ENCODE measurements at regions not wholly inside any gene's neighbourhood (a gene's known extent, or its start where the extent isn't known, plus 50 kb on each side); places are given as distances from the start of the nearest gene placed in this dataset.

DNA sequence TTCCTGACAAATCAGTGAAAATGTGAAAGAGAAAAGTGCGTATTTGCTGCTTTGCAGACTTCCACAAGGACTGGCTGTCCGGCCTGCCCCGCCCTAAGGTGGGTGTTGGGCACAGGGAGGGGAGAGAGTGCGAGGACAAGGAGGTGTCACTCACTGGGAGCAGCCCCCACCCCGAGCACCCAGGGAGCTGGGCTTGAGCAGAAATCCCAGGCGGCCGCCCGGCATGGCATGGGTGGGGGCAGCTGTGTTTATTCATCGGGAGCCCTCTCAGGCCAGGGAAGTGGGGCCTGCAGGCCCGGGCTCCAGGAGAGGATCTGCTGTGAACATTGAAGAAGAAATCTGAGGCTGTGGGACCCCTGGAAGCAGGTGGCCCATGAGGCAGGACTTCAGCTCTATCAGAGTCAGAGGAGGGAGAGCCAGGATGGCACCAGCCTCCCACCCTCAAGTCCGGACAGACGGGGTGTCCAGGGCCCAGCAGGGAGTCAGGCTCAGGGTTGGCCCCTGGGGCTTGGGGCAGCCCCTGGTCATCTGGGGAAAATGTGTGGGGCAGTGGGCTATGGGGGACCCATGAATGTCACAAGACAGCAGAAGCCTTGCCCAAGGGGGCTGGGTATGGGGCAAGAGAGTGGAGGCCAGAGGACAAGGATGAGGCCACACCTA is 164.4 kb upstream of the PPP2R2D start:
- DNase-seq (ENCODE audit: low spot score) = no peak

DNA sequence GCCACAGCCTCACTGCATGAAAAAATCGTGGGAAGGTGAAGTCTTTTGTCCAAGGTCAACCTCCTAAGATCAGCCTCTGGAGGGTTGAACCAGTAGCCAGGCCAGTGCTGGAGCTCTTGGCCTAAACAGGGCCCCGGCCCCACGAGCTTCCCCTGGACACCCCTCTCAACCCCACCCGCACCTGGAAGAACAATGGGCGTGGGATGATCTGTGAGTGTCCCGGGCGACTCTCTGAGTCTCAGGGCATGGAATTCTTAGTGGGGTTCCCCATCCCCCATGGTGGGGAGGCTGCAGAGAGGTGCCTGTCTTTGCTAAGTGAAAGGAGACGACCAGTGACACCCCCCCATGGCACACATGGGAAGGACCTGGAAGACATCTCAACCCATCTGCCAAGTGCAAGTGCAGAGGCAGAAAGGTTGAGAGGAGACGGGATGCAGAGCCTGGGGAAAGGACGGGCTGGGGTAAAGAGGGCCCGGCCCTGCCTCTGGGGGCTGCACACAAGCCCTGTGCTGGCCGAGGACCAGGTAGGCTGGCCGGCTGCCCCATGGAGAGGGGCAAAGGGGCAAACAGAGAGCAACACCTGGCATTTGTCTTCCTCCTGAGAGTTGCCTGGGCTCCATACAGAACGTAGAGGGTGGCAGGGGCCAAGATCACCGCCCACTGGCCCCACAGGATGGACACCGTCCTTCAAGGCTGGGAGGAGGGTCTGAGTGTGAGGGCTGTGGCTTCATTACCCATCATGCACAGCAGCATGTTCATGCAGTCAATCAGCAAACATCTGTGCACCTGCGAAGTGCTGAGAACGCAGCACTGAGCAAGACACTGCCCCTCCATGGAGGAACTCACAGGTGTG is 163.0 kb upstream of the PPP2R2D start:
- no peak for DNase-seq (ENCODE audit: low spot score)

GRCh38 chr10:131738396-131738735 is 162.4 kb upstream of the PPP2R2D start:
- DNase-seq (ENCODE audit: low spot score) = no peak

DNA sequence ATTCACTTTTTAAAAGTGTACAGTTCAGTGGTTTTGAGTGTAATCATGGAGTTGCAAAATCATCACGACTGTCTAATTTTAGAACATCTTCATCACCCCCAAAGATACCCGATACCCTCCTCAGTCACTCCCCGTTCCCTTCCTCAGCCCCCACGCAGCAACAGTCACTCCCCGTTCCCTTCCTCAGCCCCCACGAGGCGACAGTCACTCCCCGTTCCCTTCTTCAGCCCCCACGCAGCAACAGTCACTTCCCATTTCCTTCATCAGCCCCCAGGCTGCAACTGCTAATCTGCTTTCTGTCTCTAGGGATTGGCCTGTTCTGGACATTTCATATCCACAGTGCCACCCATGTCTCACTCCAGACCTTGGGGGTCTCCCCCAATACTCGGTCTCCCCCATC is 161.6 kb upstream of the PPP2R2D start:
- DNase-seq (ENCODE audit: low spot score) = no peak

GRCh38 chr10:131742500-131742951 is 158.3 kb upstream of the PPP2R2D start:
- DNase-seq (ENCODE audit: low spot score) = no peak

- peak; percentile 85 for DNase-seq (ENCODE audit: low spot score)
These were observed 157.3 kb upstream of the PPP2R2D start for GRCh38 chr10:131743190-131744151.

DNA sequence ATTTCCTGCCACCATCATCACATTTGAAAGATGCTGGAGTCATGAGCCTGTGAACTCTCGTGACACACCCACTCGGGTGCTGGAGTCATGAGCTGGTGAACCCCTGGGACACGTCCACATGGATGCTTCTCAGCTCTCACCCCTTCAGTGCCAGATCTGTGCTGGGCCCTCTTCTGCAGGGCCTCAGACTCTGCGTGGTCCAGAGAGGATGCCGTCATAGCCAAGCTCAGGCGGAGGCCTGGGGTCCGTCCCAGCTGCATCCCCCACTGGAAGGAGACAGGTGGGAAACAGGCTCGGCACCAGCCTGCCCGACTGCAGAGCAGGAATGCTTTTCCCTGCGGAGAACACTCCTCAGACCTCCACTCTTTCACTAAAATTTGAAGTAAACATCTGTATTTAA is 156.5 kb upstream of the PPP2R2D start:
- no peak for DNase-seq (ENCODE audit: low spot score)

GRCh38 chr10:131745591-131745990 is 155.2 kb upstream of the PPP2R2D start:
- no peak for DNase-seq (ENCODE audit: low spot score)

DNA sequence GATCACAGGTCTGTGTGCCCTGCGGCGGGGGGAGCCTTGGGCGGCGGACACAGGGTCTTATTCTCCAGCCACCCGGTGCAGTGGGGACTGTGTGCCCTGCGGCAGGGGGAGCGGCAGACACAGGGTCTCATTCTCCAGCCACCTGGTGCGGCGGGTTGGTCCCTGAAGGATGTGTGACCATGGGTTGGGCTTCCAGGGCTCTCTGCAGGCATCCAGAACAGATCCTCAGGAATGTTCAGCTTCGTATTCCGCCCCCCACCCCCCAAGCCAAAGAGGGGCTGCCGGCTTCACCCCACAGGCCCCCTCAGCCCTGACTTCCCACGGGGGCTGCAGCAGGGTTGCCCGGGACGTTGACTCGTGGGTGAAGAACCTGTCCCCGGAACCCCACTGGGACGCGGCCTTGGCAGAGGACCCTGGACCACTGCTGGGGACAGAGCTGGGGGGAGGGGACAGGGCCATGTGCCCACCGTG is 154.5 kb upstream of the PPP2R2D start:
- no peak for DNase-seq (ENCODE audit: low spot score)

GRCh38 chr10:131746785-131747184 is 154.0 kb upstream of the PPP2R2D start:
- DNase-seq (ENCODE audit: low spot score) = no peak

DNA sequence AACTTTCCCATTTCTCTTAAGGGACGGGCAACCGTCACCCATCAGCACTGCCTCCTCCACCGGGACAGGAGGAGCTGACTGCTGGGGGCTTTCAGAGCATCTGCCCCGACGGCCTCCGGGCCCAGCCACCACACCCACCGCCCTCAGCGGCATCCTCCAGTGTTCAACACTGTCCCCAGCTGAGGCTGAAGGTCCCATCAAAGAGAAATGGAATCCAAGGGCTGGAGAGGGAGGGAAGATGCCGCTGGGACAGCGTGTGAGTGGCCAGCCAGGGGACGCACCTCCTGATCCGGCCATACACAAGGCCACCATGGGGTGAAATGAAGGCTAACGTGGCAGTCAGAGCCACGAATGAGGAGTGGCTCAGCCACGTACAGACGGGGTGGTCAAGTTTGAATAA is 153.6 kb upstream of the PPP2R2D start:
- no peak for DNase-seq (ENCODE audit: low spot score)

DNA sequence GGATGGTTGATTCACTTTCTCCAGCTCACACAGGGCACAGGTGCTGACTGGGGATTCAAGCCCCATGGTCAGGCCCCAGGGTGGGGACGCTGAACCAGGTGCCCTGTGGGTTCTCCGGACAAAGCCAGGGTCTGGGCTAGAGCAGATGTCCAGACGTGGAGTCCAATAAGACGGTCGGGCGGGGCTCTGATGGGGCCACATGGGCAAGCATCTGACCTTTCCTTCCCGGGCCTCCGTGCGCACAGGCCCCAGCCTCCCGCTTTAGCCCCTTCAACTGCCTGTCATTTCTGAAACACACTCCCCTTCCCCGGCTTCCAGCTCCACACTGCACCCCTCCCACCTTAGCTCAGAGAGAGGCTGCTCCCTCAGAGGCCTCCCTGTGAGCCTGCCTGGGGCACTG is 153.0 kb upstream of the PPP2R2D start:
- DNase-seq (ENCODE audit: low spot score) = no peak

DNA sequence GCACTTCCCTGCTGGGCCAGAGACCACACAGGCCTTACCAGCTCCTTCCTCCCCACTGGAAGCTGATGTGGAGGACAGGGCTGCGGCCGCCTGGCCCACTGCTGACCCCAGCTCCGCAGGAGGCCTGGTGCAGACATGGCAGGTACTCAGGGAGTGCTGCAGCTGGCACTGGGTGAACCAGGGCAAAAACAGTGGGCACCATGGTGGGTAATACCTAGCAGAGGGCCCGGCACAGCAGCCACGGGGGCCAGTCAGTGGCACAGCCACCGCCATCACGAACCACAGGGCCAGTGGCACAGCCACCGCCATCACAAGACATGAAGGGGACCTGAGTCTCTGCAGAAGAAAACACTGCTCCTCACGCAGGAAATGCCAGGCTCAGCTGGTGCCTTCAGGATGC is 152.6 kb upstream of the PPP2R2D start:
- no peak for DNase-seq (ENCODE audit: low spot score)

DNA sequence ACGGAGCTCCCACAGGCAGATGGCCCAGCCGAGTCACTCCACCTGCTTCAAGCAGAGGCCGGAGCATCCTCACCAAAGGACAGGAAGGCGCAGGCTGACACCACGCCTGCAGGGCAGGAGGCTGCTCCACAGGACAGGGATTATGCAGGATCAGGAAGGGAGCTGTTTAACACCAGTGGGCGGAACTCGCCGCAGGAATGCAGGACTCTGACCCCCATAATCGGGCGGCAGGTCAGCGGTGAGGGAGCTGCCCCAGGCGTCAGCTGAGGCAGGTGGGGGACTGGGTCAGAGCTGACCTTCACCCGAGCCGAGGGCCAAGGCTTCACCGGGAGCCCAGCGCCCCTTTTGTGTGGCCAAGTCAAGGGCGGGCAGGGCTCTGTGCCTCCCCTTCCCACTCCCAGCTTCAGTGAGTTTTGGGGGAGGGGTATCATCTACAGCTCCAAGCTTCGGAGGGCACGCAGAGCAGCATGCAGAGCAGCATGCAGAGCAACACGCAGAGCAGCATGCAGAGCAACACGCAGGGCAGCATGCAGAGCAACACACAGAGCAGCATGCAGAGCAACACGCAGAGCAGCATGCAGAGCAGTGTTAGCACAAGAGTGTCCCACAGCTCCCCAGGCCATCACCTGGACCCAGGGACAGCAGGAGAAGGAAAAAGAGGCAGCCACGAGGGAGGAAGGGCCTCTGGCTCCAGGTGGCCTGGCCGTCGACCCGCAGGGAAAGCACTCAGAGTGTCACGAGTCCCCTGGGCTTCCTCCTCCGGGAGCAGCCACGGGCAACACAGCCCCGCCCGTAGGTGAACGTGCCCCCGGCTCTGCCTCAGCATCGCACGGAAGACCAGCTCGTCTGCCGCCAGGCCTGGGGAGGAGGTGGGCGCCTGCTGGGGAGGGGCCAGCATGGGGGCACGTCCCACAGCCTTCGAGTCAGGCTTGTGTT is 151.7 kb upstream of the PPP2R2D start:
- DNase-seq (ENCODE audit: low spot score) = no peak

- no peak for DNase-seq (ENCODE audit: low spot score)
These were observed 151.1 kb upstream of the PPP2R2D start for GRCh38 chr10:131749767-131750142.

DNA sequence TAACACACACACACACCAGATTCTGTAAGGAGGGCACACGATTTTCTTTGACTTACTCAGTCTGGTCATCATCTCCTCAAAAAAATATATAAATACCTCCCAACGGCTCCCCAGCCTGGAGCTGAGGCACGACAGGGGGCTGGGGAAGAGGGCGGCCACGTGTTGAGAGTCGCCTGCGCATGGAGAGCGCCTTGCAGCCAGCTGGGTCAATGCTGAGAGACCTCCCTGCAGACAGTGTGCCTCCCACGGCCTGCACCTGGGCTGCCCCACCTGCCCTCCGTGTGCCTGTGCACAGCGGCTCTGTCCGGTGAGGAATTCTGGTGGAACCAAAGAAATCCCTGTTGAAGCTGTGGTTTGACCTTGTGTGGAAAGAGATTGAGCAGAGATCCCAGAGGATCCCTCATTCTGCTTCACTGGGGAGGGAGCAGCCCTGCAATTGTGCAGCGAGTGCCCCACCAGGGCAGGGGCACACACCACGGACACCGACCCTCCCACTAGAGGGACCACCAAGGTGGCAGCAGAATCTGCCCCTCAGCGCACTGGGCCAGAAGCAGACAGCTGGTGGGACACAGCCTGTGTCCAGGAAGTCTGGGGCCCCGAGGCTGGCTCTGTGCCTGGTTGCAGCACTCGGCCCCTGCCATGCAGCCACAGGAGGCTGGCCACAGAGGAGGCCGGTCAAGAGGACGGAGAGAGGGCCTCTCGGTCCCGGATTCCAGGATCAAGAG is 150.5 kb upstream of the PPP2R2D start:
- no peak for DNase-seq (ENCODE audit: low spot score)

DNA sequence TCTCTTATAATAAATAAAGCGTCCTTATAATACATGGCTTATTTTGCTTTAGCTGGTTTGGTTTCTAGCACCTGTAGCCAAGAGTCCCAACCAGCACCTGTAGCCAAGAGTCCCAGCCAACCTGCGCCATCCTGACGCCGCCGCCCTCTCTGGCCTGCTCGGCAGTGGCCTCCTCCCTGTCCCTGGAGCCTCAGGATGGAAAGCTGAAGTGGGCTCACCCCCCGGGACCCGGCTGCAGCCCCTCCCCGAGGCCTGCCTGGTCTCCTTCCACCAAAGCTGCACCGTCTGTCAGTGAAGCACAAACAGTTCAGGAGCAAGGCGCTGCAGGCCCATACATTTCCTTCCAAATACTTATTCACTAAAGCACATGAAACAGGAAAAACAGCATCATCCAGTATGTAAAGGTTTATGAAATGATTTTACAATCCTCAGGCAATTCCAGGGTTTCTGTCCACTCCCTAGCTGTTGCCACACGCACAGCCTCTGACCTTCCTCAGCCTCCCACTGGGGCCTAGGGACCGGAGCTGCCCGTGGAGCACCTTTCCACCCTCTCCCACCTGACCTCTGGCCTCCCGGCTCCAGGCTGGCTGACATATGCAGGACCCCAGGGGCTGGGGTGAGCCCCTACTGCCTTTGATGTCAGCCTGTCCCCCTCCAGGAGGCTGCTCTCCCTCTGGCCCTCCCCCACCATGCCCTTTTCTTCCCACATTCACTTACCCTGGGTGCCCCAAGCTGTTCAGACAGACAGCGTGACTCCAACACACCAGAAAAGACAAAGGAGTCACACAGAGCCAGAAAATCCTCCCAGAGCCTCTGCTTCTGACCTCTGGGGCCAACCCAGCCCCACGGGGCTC is 149.6 kb upstream of the PPP2R2D start:
- DNase-seq (ENCODE audit: low spot score) = no peak

GRCh38 chr10:131751827-131752775 is 148.7 kb upstream of the PPP2R2D start:
- no peak for DNase-seq (ENCODE audit: low spot score)

All from NAMALWA (cell line).